Liver (tissue), 8 donors: ENCODE measurements at regions not wholly inside any gene's neighbourhood (a gene's known extent, or its start where the extent isn't known, plus 50 kb on each side); places are given as distances from the start of the nearest gene placed in this dataset.

Source experiments
- DNase-seq: peaks from one replicate; pipeline ENCODE4 v3.0.0-alpha.2; 2017; ENCODE audit warnings: low spot score
- H3K27ac ChIP-seq, 2 donors: one replicate each; pipeline ENCODE4 v1.7.0; 2013; ENCODE audit warnings: inconsistent platforms in 2 of 2, low read length in 2 of 2, control low read depth in 1 of 2, low read depth in 1 of 2, mild to moderate bottlenecking in 1 of 2
- H3K27me3 ChIP-seq, 4 donors: one replicate each; pipeline versions ENCODE4 v1.6.1 to v1.7.0; 2013; ENCODE audit warnings: low read length in 3 of 4, inconsistent platforms in 1 of 4, mild to moderate bottlenecking in 1 of 4, moderate library complexity in 1 of 4; ENCODE audit not compliant: control insufficient read depth in 4 of 4, insufficient read depth in 4 of 4
- H3K36me3 ChIP-seq, 4 donors: one replicate each; pipeline versions ENCODE4 v1.6.1 to v1.7.0; 2013; ENCODE audit warnings: low read length in 3 of 4, mild to moderate bottlenecking in 3 of 4, low read depth in 1 of 4, moderate library complexity in 1 of 4; ENCODE audit not compliant: control insufficient read depth in 4 of 4, insufficient read depth in 3 of 4
- H3K4me1 ChIP-seq, 4 donors: one replicate each; pipeline versions ENCODE4 v1.6.1 to v1.7.0; 2013; ENCODE audit warnings: low read length in 3 of 4, mild to moderate bottlenecking in 3 of 4, moderate library complexity in 1 of 4; ENCODE audit not compliant: control insufficient read depth in 4 of 4, insufficient read depth in 4 of 4
- H3K4me3 ChIP-seq, 3 donors: one replicate each; pipeline versions ENCODE4 v1.6.1 to v1.7.0; 2013; ENCODE audit warnings: low read length in 3 of 3, control low read depth in 1 of 3, low read depth in 1 of 3, mild to moderate bottlenecking in 1 of 3
- H3K9ac ChIP-seq, 2 donors: one replicate each; pipeline ENCODE4 v1.7.0; 2013; ENCODE audit warnings: low read length in 2 of 2, mild to moderate bottlenecking in 2 of 2, moderate library complexity in 2 of 2, control low read depth in 1 of 2, low read depth in 1 of 2
- H3K9me3 ChIP-seq, 4 donors: one replicate each; pipeline versions ENCODE4 v1.6.1 to v1.7.0; 2013; ENCODE audit warnings: low read length in 3 of 4; ENCODE audit not compliant: control insufficient read depth in 4 of 4
- ATF3 ChIP-seq: IDR thresholded peaks from 2 replicates; pipeline ENCODE4 v1.6.1; 2016; ENCODE audit warnings: antibody characterized with exemption
- EGR1 ChIP-seq, 2 donors: IDR thresholded peaks; 2 replicates each; pipeline ENCODE4 v1.6.1; 2016 to 2018; ENCODE audit warnings: antibody characterized with exemption in 2 of 2, low read depth in 2 of 2
- GABPA ChIP-seq, 2 donors: IDR thresholded peaks in 1 of 2; conservative IDR thresholded peaks in 1 of 2; 2 replicates each; pipeline ENCODE4 v1.6.1; 2016; ENCODE audit warnings: antibody characterized with exemption in 2 of 2, mild to moderate bottlenecking in 1 of 2, moderate library complexity in 1 of 2
- HNF4A ChIP-seq, 2 donors: conservative IDR thresholded peaks; 2 replicates each; pipeline ENCODE4 v1.6.1; 2016; ENCODE audit warnings: antibody characterized with exemption in 2 of 2, mild to moderate bottlenecking in 2 of 2
- HNF4G ChIP-seq: IDR thresholded peaks from 2 replicates; pipeline ENCODE4 v1.6.1; 2016; ENCODE audit warnings: antibody characterized with exemption
- JUND ChIP-seq, 2 donors: IDR thresholded peaks; 2 replicates each; pipeline ENCODE4 v1.6.1; 2016; ENCODE audit warnings: antibody characterized with exemption in 2 of 2
- NR2F2 ChIP-seq: IDR thresholded peaks from 2 replicates; pipeline ENCODE4 v1.6.1; 2016; ENCODE audit warnings: antibody characterized with exemption
- RAD21 ChIP-seq, 2 donors: IDR thresholded peaks; 2 replicates each; pipeline ENCODE4 v1.6.1; 2016; ENCODE audit warnings: antibody characterized with exemption in 2 of 2, mild to moderate bottlenecking in 2 of 2
- SP1 ChIP-seq: IDR thresholded peaks from 2 replicates; pipeline ENCODE4 v1.6.1; 2018; ENCODE audit warnings: antibody characterized with exemption, mild to moderate bottlenecking
- TAF1 ChIP-seq: conservative IDR thresholded peaks from 2 replicates; pipeline ENCODE4 v1.6.1; 2016; ENCODE audit warnings: antibody characterized with exemption, mild to moderate bottlenecking
- YY1 ChIP-seq: IDR thresholded peaks from 2 replicates; pipeline ENCODE4 v1.6.1; 2016; ENCODE audit warnings: antibody characterized with exemption, mild to moderate bottlenecking
- WGBS: extraction: QIAGEN DNeasy Blood & Tissue Kit; methylation state at CpG from one replicate; pipeline ENCODE4 v1.1.7; 2013; 5-methylcytosine and 5-hydroxymethylcytosine counted together
- TF ChIP-seq, protein P1 (sequence below): IDR thresholded peaks from 2 replicates; pipeline ENCODE4 v1.6.1; 2016; ENCODE audit warnings: antibody characterized with exemption
- TF ChIP-seq, protein P2 (sequence below): IDR thresholded peaks from 2 replicates; pipeline ENCODE4 v1.6.1; 2016; ENCODE audit warnings: antibody characterized with exemption
- TF ChIP-seq, protein P3 (sequence below): IDR thresholded peaks from 2 replicates; pipeline ENCODE4 v1.6.1; 2016; ENCODE audit warnings: antibody characterized with exemption, mild to moderate bottlenecking
- TF ChIP-seq, protein P4 (sequence below): fragments of 150-350 bp; IDR thresholded peaks from 2 replicates; pipeline ENCODE4 v1.5.1; 2017; ENCODE audit warnings: improper control_type of control experiment, low read depth, low read length; ENCODE audit not compliant: missing input control
- donor health status: healthy.
- donor health status: healthy.
- donor health status: healthy.
- donor health status: healthy.
- donor health status: healthy.

DNA sequence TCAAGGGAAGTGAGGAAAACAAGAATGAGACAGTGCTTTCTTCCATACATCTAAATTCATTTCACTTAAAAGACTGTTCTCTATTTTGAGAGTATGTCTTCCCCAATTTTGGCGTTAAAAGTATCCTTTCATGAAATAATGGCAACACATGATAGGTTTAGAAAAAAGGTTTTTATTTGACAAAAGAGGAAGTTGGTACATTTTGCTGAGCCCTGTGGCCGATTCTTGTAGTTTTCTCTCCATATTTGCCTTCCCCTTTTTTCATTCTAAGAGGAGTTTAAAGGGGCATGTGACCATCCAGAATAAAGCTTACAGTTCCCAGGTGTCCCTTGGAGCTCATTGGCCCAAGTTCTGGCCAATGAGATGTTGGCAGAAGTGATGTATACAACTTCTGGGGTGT lies 140.4 kb upstream of the KCNE2 start (continued):
- TF ChIP-seq, protein P1, sequence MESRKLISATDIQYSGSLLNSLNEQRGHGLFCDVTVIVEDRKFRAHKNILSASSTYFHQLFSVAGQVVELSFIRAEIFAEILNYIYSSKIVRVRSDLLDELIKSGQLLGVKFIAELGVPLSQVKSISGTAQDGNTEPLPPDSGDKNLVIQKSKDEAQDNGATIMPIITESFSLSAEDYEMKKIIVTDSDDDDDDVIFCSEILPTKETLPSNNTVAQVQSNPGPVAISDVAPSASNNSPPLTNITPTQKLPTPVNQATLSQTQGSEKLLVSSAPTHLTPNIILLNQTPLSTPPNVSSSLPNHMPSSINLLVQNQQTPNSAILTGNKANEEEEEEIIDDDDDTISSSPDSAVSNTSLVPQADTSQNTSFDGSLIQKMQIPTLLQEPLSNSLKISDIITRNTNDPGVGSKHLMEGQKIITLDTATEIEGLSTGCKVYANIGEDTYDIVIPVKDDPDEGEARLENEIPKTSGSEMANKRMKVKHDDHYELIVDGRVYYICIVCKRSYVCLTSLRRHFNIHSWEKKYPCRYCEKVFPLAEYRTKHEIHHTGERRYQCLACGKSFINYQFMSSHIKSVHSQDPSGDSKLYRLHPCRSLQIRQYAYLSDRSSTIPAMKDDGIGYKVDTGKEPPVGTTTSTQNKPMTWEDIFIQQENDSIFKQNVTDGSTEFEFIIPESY: no peak
- no peak for TF ChIP-seq JUND (IDR thresholded peaks at IDR 0.05)

DNA sequence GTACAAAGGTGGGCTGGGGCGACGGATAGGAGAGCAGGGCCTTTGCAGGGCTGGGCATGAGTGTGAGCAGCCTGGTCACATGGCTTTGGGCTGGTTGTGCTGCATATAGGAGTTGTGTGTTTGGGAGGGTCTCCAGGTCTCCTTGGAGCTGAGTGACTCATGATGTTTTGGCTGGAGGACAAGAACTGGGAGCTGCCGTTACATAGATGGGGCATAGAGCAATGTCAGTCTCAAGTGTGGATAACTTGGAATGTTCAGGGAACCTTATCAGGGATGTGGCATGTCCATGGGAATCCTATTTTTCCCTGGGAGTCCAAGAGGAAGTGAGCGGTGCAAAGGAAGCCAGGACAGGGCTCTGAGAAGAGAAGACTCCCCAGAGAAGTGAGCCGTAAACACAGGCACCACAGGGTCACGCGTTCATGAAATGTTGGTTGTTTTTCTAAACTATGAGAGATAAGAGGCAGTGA lies 136.4 kb upstream of the KCNE2 start:
- TF ChIP-seq, protein P2, sequence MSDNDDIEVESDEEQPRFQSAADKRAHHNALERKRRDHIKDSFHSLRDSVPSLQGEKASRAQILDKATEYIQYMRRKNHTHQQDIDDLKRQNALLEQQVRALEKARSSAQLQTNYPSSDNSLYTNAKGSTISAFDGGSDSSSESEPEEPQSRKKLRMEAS: no peak
- TF ChIP-seq SP1 (no peak), ATF3 (no peak), TAF1 (no peak), NR2F2 (no peak), HNF4A (conservative IDR thresholded peaks at IDR 0.05) (no peak), YY1 (no peak), GABPA (IDR thresholded peaks at IDR 0.05 in 1 of 2, conservative IDR thresholded peaks at IDR 0.05 in 1 of 2) (no peak), JUND (IDR thresholded peaks at IDR 0.05) (no peak), RAD21 (IDR thresholded peaks at IDR 0.05) (no peak), HNF4G (no peak)
- TF ChIP-seq, protein P1: no peak
- WGBS: 78% methylated on average over 7 of the region's 7 CpGs
- Histone ChIP-seq H3K36me3 (no peaks in the 10 kb centered on the region), H3K27ac (no peak overlapping the region), H3K4me1 (no peaks in the 10 kb centered on the region), H3K27me3 (no peaks in the 10 kb centered on the region), H3K4me3 (no peak overlapping the region), H3K9me3 (no peaks in the 10 kb centered on the region), H3K9ac (no peak overlapping the region)
- DNase-seq: no peak

- no peak for DNase-seq
- Histone ChIP-seq H3K9ac (no peak overlapping the region), H3K4me1 (no peaks in the 10 kb centered on the region), H3K4me3 (no peak overlapping the region), H3K27ac (no peak overlapping the region), H3K36me3 (no peaks in the 10 kb centered on the region), H3K9me3 (no peaks in the 10 kb centered on the region), H3K27me3 (no peaks in the 10 kb centered on the region)
- TF ChIP-seq RAD21 (IDR thresholded peaks at IDR 0.05) (no peak), EGR1 (IDR thresholded peaks at IDR 0.05; ENCODE audit: low read depth in 2 of 2) (no peak), HNF4G (no peak), GABPA (IDR thresholded peaks at IDR 0.05 in 1 of 2, conservative IDR thresholded peaks at IDR 0.05 in 1 of 2) (no peak), TAF1 (no peak), NR2F2 (no peak), JUND (IDR thresholded peaks at IDR 0.05) (no peak), ATF3 (no peak)
- TF ChIP-seq, protein P3, sequence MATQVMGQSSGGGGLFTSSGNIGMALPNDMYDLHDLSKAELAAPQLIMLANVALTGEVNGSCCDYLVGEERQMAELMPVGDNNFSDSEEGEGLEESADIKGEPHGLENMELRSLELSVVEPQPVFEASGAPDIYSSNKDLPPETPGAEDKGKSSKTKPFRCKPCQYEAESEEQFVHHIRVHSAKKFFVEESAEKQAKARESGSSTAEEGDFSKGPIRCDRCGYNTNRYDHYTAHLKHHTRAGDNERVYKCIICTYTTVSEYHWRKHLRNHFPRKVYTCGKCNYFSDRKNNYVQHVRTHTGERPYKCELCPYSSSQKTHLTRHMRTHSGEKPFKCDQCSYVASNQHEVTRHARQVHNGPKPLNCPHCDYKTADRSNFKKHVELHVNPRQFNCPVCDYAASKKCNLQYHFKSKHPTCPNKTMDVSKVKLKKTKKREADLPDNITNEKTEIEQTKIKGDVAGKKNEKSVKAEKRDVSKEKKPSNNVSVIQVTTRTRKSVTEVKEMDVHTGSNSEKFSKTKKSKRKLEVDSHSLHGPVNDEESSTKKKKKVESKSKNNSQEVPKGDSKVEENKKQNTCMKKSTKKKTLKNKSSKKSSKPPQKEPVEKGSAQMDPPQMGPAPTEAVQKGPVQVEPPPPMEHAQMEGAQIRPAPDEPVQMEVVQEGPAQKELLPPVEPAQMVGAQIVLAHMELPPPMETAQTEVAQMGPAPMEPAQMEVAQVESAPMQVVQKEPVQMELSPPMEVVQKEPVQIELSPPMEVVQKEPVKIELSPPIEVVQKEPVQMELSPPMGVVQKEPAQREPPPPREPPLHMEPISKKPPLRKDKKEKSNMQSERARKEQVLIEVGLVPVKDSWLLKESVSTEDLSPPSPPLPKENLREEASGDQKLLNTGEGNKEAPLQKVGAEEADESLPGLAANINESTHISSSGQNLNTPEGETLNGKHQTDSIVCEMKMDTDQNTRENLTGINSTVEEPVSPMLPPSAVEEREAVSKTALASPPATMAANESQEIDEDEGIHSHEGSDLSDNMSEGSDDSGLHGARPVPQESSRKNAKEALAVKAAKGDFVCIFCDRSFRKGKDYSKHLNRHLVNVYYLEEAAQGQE: no peak
- TF ChIP-seq, protein P2: no peak
- TF ChIP-seq, protein P1: no peak
- TF ChIP-seq, protein P4, sequence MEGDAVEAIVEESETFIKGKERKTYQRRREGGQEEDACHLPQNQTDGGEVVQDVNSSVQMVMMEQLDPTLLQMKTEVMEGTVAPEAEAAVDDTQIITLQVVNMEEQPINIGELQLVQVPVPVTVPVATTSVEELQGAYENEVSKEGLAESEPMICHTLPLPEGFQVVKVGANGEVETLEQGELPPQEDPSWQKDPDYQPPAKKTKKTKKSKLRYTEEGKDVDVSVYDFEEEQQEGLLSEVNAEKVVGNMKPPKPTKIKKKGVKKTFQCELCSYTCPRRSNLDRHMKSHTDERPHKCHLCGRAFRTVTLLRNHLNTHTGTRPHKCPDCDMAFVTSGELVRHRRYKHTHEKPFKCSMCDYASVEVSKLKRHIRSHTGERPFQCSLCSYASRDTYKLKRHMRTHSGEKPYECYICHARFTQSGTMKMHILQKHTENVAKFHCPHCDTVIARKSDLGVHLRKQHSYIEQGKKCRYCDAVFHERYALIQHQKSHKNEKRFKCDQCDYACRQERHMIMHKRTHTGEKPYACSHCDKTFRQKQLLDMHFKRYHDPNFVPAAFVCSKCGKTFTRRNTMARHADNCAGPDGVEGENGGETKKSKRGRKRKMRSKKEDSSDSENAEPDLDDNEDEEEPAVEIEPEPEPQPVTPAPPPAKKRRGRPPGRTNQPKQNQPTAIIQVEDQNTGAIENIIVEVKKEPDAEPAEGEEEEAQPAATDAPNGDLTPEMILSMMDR: no peak
- WGBS: 94% methylated on average over 4 of the region's 4 CpGs
These were observed 135.0 kb upstream of the KCNE2 start for GRCh38 chr21:34228792-34229191.
